HepG2 (cell line): ENCODE measurements at regions not wholly inside any gene's neighbourhood (a gene's known extent, or its start where the extent isn't known, plus 50 kb on each side); places are given as distances from the start of the nearest gene placed in this dataset.

Experiments used
- ESRRA ChIP-seq: sonication (generic); formaldehyde crosslinking; IDR thresholded peaks from 2 replicates; pipeline ENCODE4 v1.5.1; 2020; ENCODE audit warnings: mild to moderate bottlenecking, low read depth, missing genetic modification reagents
- GABPB1 ChIP-seq: IDR thresholded peaks from 2 replicates; pipeline ENCODE4 v1.6.1; 2016; ENCODE audit warnings: mild to moderate bottlenecking, missing genetic modification reagents, moderate library complexity, missing compliant biosample characterization
- IRF2 ChIP-seq: IDR thresholded peaks from 2 replicates; pipeline ENCODE4 v1.6.1; 2018; ENCODE audit warnings: missing genetic modification reagents, missing compliant biosample characterization
- MED13 ChIP-seq: sonication (generic); formaldehyde crosslinking; IDR thresholded peaks from 2 replicates; pipeline ENCODE4 v1.5.0; 2020; ENCODE audit warnings: missing genetic modification reagents
- MXD4 ChIP-seq: IDR thresholded peaks from 2 replicates; pipeline ENCODE4 v1.6.1; 2016; ENCODE audit warnings: mild to moderate bottlenecking, missing biosample characterization, missing genetic modification reagents
- PHF8 ChIP-seq: sonication (generic); formaldehyde crosslinking; IDR thresholded peaks from 2 replicates; pipeline ENCODE4 v1.5.0; 2020; ENCODE audit warnings: missing genetic modification reagents
- SIX4 ChIP-seq: sonication (generic); formaldehyde crosslinking; IDR thresholded peaks from 2 replicates; pipeline ENCODE4 v1.4.0; 2020; ENCODE audit warnings: missing genetic modification reagents
- TRIM24 ChIP-seq: sonication (generic); formaldehyde crosslinking; IDR thresholded peaks from 2 replicates; pipeline ENCODE4 v1.8.0; 2022; ENCODE audit warnings: mild to moderate bottlenecking, missing genetic modification reagents
- YEATS2 ChIP-seq: sonication (generic); formaldehyde crosslinking; IDR thresholded peaks from 2 replicates; pipeline ENCODE4 v1.4.0; 2020; ENCODE audit warnings: missing genetic modification reagents, borderline replicate concordance
- ZNF281 ChIP-seq: sonication (generic); formaldehyde crosslinking; IDR thresholded peaks from 2 replicates; pipeline ENCODE4 v1.4.0; 2020; ENCODE audit warnings: missing genetic modification reagents, borderline replicate concordance
- ZNF331 ChIP-seq: sonication (generic); formaldehyde crosslinking; IDR thresholded peaks from 2 replicates; pipeline ENCODE4 v1.4.0; 2020; ENCODE audit warnings: missing genetic modification reagents
- ZNF350 ChIP-seq: sonication (generic); formaldehyde crosslinking; IDR thresholded peaks from 2 replicates; pipeline ENCODE4 v1.4.0; 2020; ENCODE audit warnings: mild to moderate bottlenecking, low read depth, missing genetic modification reagents, borderline replicate concordance
- ZNF678 ChIP-seq: sonication (generic); formaldehyde crosslinking; IDR thresholded peaks from 2 replicates; pipeline ENCODE4 v1.4.0; 2020; ENCODE audit warnings: mild to moderate bottlenecking, missing genetic modification reagents
- ZNF775 ChIP-seq: sonication (generic); formaldehyde crosslinking; IDR thresholded peaks from 2 replicates; pipeline ENCODE4 v1.4.0; 2020; ENCODE audit warnings: missing genetic modification reagents, mild to moderate bottlenecking, moderate library complexity, borderline replicate concordance
- ZNF776 ChIP-seq: sonication (generic); formaldehyde crosslinking; IDR thresholded peaks from 2 replicates; pipeline ENCODE4 v1.4.0; 2020; ENCODE audit warnings: mild to moderate bottlenecking, missing genetic modification reagents
- TF ChIP-seq, protein P1 (sequence below): IDR thresholded peaks from 2 replicates; pipeline ENCODE4 v1.6.1; 2016; ENCODE audit warnings: missing compliant biosample characterization, missing genetic modification reagents, borderline replicate concordance
- TF ChIP-seq, protein P2 (sequence below), 2 experiments: sonication (generic) in 1 of 2; formaldehyde crosslinking in 1 of 2; IDR thresholded peaks; 2 replicates each; pipeline versions ENCODE4 v1.4.0 to v1.6.1; 2018 to 2020; ENCODE audit warnings: missing genetic modification reagents in 2 of 2, borderline replicate concordance in 1 of 2, low read depth in 1 of 2, mild to moderate bottlenecking in 1 of 2, missing biosample characterization in 1 of 2

DNA sequence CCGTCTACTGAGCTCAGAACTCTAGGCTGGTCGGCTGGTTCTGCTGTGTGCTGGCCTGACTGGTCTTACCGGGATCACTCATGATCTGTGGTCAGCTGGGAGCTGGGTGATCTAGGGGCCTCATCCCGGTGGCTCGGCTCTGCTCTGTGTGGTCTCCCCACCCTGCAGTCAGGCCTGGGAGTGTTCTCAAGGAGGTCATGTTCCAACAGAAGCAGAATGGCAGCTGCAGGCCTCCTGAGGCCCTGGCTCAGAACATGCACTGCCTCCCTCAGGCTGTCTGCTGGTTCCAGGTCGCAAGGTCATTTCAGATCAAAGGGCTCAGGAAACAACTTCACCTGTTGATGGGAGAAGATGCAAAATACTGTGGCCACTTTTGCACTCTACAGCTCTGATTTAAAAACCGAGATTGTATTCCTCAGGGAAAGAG lies 81.1 kb upstream of the RFX8 start (continued):
- peak; percentile 71; the same call in 1 of the 2 replicates for TF ChIP-seq IRF2 (CRISPR knock-in tag)
- TF ChIP-seq MXD4 (CRISPR knock-in tag): 0 out of 2 replicates have a peak, but pooled peaks have one; percentile 23
- TF ChIP-seq, protein P1, sequence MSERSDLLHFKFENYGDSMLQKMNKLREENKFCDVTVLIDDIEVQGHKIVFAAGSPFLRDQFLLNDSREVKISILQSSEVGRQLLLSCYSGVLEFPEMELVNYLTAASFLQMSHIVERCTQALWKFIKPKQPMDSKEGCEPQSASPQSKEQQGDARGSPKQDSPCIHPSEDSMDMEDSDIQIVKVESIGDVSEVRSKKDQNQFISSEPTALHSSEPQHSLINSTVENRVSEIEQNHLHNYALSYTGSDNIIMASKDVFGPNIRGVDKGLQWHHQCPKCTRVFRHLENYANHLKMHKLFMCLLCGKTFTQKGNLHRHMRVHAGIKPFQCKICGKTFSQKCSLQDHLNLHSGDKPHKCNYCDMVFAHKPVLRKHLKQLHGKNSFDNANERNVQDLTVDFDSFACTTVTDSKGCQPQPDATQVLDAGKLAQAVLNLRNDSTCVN: 0 out of 2 replicates have a peak, but pooled peaks have one; percentile 41
- peak; percentile 43; the same call in 1 of the 2 replicates for TF ChIP-seq ZNF281 (CRISPR knock-in tag)
- TF ChIP-seq PHF8: peak; percentile 57
- 0 out of 2 replicates have a peak, but pooled peaks have one; percentile 60 for TF ChIP-seq ZNF775 (CRISPR knock-in tag)
- TF ChIP-seq MED13 (CRISPR knock-in tag): no peak
- peak; percentile 61; the same call in 1 of the 2 replicates for TF ChIP-seq ZNF331 (CRISPR knock-in tag)
- TF ChIP-seq ZNF350: peak; percentile 29; the same call in 1 of the 2 replicates
- 0 out of 2 replicates have a peak, but pooled peaks have one; percentile 12 for TF ChIP-seq YEATS2
- TF ChIP-seq GABPB1 (CRISPR knock-in tag): 0 out of 2 replicates have a peak, but pooled peaks have one; percentile 23
- no peak for TF ChIP-seq ZNF678 (CRISPR knock-in tag)
- TF ChIP-seq, protein P2, sequence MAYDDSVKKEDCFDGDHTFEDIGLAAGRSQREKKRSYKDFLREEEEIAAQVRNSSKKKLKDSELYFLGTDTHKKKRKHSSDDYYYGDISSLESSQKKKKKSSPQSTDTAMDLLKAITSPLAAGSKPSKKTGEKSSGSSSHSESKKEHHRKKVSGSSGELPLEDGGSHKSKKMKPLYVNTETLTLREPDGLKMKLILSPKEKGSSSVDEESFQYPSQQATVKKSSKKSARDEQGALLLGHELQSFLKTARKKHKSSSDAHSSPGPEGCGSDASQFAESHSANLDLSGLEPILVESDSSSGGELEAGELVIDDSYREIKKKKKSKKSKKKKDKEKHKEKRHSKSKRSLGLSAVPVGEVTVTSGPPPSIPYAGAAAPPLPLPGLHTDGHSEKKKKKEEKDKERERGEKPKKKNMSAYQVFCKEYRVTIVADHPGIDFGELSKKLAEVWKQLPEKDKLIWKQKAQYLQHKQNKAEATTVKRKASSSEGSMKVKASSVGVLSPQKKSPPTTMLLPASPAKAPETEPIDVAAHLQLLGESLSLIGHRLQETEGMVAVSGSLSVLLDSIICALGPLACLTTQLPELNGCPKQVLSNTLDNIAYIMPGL (CRISPR knock-in tag; IDR thresholded peaks at IDR 0.05; ENCODE audit: borderline replicate concordance in 1 of 2, low read depth in 1 of 2): 0 out of 4 replicates have a peak, but pooled peaks of 1 of the 2 experiments have one; percentile 30
- TF ChIP-seq TRIM24 (CRISPR knock-in tag): no peak
- no peak for TF ChIP-seq ZNF776 (CRISPR knock-in tag)
- TF ChIP-seq SIX4 (CRISPR knock-in tag): 0 out of 2 replicates have a peak, but pooled peaks have one; percentile 50
- peak; percentile 86; the same call in 1 of the 2 replicates for TF ChIP-seq ESRRA
